Common myeloid progenitor, CD34-positive (primary cell): ENCODE measurements at regions not wholly inside any gene's neighbourhood (a gene's known extent, or its start where the extent isn't known, plus 50 kb on each side); places are given as distances from the start of the nearest gene placed in this dataset.

ENCODE experiments used
- CTCF ChIA-PET: fragments of 350-600 bp; sonication (Branson Sonifier 250); formaldehyde crosslinking; loops from one replicate; lab custom pipeline; 2021; ENCODE audit warnings: antibody characterized with exemption; lab: Charles Lee
- POLR2A ChIA-PET: fragments of 350-600 bp; sonication (Branson Sonifier 250); formaldehyde crosslinking; loops from one replicate; lab custom pipeline; 2021; ENCODE audit warnings: antibody characterized with exemption; lab: Charles Lee
- DNase-seq, 3 donors: peaks; one replicate each; pipeline versions ENCODE4 v3.0.0 to v3.0.0-alpha.2; 2013
- H3K27ac ChIP-seq, 2 experiments: 1 replicate in 1 of 2; 2 replicates in 1 of 2; pipeline ENCODE4 v1.7.0; 2013; ENCODE audit warnings: inconsistent platforms in 2 of 2, low read length in 2 of 2, mild to moderate bottlenecking in 2 of 2, low read depth in 1 of 2, moderate library complexity in 1 of 2; ENCODE audit not compliant: severe bottlenecking in 2 of 2, insufficient read depth in 1 of 2, poor library complexity in 1 of 2
- H3K27me3 ChIP-seq, 5 experiments: replicated peaks in 2 of 5; 1 replicate in 3 of 5; 2 replicates in 2 of 5; pipeline versions ENCODE4 v1.6.1 to v1.7.0; 2013; ENCODE audit warnings: low read length in 4 of 5, mild to moderate bottlenecking in 2 of 5, moderate library complexity in 2 of 5, inconsistent platforms in 1 of 5; ENCODE audit not compliant: insufficient read depth in 5 of 5, control insufficient read depth in 4 of 5
- H3K36me3 ChIP-seq, 4 experiments: 1 replicate in 2 of 4; 2 replicates in 2 of 4; pipeline versions ENCODE4 v1.6.1 to v1.7.0; 2013; ENCODE audit warnings: low read length in 3 of 4, control low read depth in 1 of 4, mild to moderate bottlenecking in 1 of 4; ENCODE audit not compliant: control insufficient read depth in 4 of 4, insufficient read depth in 4 of 4
- H3K4me1 ChIP-seq, 4 experiments: 1 replicate in 3 of 4; 2 replicates in 1 of 4; pipeline versions ENCODE4 v1.6.1 to v1.7.1; 2013; ENCODE audit warnings: low read length in 3 of 4, mild to moderate bottlenecking in 3 of 4, control low read depth in 1 of 4, inconsistent platforms in 1 of 4, moderate library complexity in 1 of 4; ENCODE audit not compliant: control insufficient read depth in 4 of 4, insufficient read depth in 4 of 4; ENCODE audit errors: control extremely low read depth in 1 of 4
- H3K4me3 ChIP-seq, 7 experiments: 1 replicate in 4 of 7; 2 replicates in 3 of 7; pipeline versions ENCODE4 v1.5.1 to v1.7.0; 2013; ENCODE audit warnings: mild to moderate bottlenecking in 7 of 7, low read length in 6 of 7, moderate library complexity in 6 of 7, inconsistent platforms in 2 of 7, low read depth in 2 of 7, control low read depth in 1 of 7; ENCODE audit not compliant: insufficient read depth in 4 of 7, control insufficient read depth in 1 of 7; ENCODE audit errors: extremely low read depth in 1 of 7
- H3K9me3 ChIP-seq, 5 experiments: 1 replicate in 4 of 5; 2 replicates in 1 of 5; pipeline versions ENCODE4 v1.6.1 to v1.7.1; 2013; ENCODE audit warnings: low read length in 4 of 5, mild to moderate bottlenecking in 2 of 5, inconsistent platforms in 1 of 5, low read depth in 1 of 5, moderate library complexity in 1 of 5; ENCODE audit not compliant: control insufficient read depth in 4 of 5, insufficient read depth in 2 of 5; ENCODE audit errors: control extremely low read depth in 1 of 5
- WGBS: methylation state at CpG from one replicate; pipeline ENCODE4 v1.1.5; 2013; ENCODE audit not compliant: insufficient coverage; 5-methylcytosine and 5-hydroxymethylcytosine counted together

DNA sequence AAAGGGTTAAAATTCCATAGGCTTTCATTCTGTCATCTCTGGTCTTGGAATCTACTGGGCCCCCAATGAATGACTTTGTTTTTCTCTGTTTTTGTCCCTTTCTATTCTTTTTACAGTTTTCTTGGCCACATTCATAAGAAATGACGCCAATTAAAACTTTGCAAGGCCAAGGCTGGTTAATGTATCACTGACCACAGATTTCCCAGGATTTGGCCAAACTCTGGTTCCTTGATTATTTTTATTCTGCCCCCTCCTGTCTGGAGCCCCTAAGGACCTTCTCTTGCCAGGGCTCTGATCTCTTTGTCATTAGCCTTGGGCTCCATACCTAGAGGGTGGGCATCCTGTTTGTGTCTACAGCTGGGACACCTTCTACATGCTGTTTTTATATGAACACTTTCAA, 388.9 kb upstream of the PAPPA start:
- ChIA-PET POLR2A (no interaction called here), CTCF (no interaction called here)
- 100% methylated on average over 1 of the region's 1 CpG for WGBS
- H3K27ac ChIP-seq: no peak overlapping the region
- no peaks in the 10 kb centered on the region for H3K9me3 ChIP-seq
- no peaks in the 10 kb centered on the region for H3K27me3 ChIP-seq
- H3K4me1 ChIP-seq: no peaks in the 10 kb centered on the region
- H3K4me3 ChIP-seq: no peak overlapping the region
- no peaks in the 10 kb centered on the region for H3K36me3 ChIP-seq
- DNase-seq: no peak

DNA sequence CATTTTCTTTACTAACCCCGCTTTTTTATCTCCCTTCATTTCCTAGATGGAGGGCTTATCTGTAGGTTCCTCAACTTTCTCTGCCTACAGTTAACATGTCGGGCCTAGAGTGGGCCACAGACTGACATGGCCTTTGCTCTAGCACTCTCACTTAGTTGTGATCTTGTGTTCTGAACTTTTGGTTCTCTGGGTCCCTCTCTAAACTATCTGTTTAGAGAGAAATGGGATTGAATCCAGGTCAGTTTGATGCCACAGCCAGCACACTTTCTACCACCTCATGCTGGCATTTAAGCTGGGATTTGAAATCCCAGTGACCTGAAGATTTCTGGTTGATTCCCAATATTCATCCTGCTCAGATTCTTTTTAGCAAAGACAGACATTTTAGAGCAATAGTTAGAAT, 388.5 kb upstream of the PAPPA start:
- Histone ChIP-seq H3K4me3 (no peak overlapping the region), H3K4me1 (no peaks in the 10 kb centered on the region), H3K27ac (no peak overlapping the region), H3K9me3 (no peaks in the 10 kb centered on the region), H3K27me3 (no peaks in the 10 kb centered on the region), H3K36me3 (no peaks in the 10 kb centered on the region)
- POLR2A ChIA-PET: no interaction called here
- no peak for DNase-seq
- WGBS: 50% methylated on average over 1 of the region's 2 CpGs
- CTCF ChIA-PET: no interaction called here

DNA sequence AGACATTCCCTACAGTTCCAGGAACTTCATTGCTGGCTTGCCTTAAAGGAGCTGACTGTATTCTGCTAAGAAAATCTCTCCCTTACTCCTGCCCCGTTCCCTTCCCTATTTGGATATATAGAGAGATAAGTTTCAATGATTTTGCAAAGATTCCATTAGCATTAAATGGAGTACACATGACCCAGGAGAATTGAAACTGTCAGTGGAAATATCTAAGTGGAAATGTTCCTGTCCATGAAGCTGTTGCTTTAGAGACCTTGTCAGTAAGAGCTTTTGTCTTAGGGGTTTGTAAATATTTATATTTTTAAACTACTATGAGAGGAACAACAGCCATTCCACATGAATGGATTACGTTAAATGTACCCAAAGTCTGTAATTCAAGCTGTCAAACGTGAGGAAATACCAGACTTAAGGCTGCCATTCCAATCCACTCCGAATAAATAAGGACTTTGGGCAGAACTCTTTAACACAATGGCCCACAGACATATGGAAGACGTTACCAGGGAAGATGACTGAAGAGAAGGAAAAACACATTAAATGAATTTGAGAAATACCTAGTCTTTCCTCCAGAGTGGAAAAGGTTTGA, 387.1 kb upstream of the PAPPA start:
- POLR2A ChIA-PET: no interaction called here

DNA sequence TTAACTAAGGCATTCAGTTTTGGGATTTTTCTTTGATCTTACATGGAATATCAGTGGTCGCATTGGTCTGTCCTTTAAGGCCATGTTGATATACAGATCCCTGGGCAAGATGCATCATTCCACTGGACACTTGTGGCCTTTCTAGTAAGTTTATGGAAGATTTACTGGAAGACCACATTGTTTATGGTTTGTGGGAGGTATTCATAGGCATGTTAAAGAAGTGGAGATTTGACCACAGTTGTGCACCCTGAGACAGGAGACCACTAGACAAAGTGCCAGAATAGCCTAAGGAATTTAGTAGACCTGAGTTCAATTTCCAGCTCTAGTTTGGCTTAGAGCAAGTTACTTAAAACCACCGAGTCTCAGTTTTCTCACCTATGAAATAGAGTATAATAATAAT, 383.1 kb upstream of the PAPPA start:
- POLR2A ChIA-PET: no interaction called here
- Histone ChIP-seq H3K36me3 (no peaks in the 10 kb centered on the region), H3K4me1 (no peaks in the 10 kb centered on the region), H3K27me3 (no peaks in the 10 kb centered on the region), H3K4me3 (no peak overlapping the region), H3K9me3 (no peaks in the 10 kb centered on the region), H3K27ac (no peak overlapping the region)
- 71% methylated on average over 1 of the region's 2 CpGs for WGBS
- DNase-seq: no peak
- CTCF ChIA-PET: no interaction called here

More for the DNA sequence above, 387.1 kb upstream of the PAPPA start:
- no peaks in the 10 kb centered on the region for H3K4me1 ChIP-seq
- H3K9me3 ChIP-seq: no peaks in the 10 kb centered on the region
- no peaks in the 10 kb centered on the region for H3K36me3 ChIP-seq
- DNase-seq: no peak
- CTCF ChIA-PET: no interaction called here
- H3K4me3 ChIP-seq: no peak overlapping the region
- WGBS: 29% methylated on average over 4 of the region's 5 CpGs
- no peaks in the 10 kb centered on the region for H3K27me3 ChIP-seq
- H3K27ac ChIP-seq: no peak overlapping the region

DNA sequence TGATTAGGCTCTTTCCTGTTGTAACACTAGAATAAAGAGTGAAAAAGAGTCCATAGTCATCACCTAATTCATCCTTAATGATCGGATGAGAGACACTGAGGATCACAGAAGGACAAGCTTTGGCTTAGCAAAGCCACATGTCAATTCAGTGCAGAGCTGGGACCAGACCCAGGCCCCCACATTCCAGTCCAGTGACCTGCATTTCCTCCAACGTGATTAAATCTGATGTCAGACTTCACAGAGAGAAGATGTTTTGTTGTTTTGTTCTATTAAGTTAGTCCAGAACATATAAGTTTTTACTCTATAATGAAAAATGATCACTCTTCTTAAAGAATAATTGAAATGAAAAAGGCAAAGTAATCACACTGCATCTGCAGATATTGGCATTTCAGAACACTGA, 377.9 kb upstream of the PAPPA start:
- no peaks in the 10 kb centered on the region for H3K27me3 ChIP-seq
- WGBS: 100% methylated on average over 1 of the region's 2 CpGs
- no peaks in the 10 kb centered on the region for H3K36me3 ChIP-seq
- DNase-seq: no peak
- no peak overlapping the region for H3K27ac ChIP-seq
- H3K4me3 ChIP-seq: no peak overlapping the region
- ChIA-PET POLR2A (no interaction called here), CTCF (no interaction called here)
- H3K9me3 ChIP-seq: peaks cover 0 to 2% (median 0%) of the 10 kb centered on the region in 5 experiments
- H3K4me1 ChIP-seq: no peaks in the 10 kb centered on the region

DNA sequence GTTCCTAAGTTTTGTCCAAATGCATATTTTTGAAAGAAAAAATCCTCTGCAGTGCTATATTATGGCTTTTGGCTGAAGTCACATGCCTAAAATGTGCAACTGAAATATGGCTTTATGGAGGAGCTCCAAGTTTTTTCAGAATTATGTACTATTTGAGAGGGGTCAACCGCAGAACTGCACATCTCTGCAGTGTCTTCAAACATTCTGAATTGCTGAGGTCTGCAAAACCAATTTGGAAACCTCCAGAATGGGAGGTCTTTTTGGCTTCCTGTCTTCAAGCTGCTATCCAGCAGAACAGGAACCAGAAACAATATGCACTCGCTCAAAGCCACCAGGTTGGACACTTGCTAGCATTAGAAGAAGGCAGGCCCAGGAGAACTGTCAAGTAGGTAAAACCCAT, 376.0 kb upstream of the PAPPA start:
- peaks cover 0 to 2% (median 0%) of the 10 kb centered on the region in 5 experiments for H3K9me3 ChIP-seq
- CTCF ChIA-PET: no interaction called here
- DNase-seq: no peak
- H3K27ac ChIP-seq: no peak overlapping the region
- POLR2A ChIA-PET: no interaction called here
- no peak overlapping the region for H3K4me3 ChIP-seq
- H3K27me3 ChIP-seq: no peaks in the 10 kb centered on the region
- H3K4me1 ChIP-seq: no peaks in the 10 kb centered on the region
- 83% methylated on average over 2 of the region's 2 CpGs for WGBS
- no peaks in the 10 kb centered on the region for H3K36me3 ChIP-seq

DNA sequence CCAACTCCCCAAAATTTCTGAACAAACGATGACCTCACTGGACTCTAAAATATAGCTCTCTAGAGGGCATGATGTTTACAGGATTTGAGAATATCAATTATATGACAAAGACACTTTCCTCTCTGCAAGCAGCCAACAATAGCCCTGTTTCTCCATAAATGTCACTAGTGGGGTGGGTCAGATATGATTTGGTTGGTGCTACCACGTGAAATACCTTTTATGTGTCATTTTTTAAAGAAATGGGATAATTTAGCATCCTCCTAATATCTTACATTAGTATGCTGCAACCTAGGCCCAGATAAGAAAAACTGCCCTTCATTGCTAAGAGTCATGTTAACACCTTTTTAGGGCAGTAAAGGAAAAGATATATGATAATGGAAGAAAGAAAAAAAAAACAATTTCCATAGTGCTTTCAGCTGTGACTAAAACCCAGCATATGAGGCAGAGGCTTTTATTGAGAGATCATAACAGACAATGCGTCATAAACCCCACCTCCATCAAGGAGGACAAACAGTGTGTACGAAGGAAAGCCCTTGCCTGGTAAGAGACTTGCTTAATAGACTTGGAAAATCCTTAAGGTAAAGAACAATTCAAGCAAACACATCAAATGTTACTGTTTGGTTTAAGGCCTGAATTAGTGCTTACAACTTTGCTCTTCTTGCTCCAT, 372.4 kb upstream of the PAPPA start:
- POLR2A ChIA-PET: no interaction called here
- WGBS: no CpG with 5 or more reads among the region's 4 CpGs
- no peak for DNase-seq
- Histone ChIP-seq H3K27ac (no peak overlapping the region), H3K36me3 (no peaks in the 10 kb centered on the region), H3K27me3 (no peaks in the 10 kb centered on the region), H3K4me3 (no peak overlapping the region), H3K4me1 (no peaks in the 10 kb centered on the region), H3K9me3 (peaks cover 0 to 2% (median 0%) of the 10 kb centered on the region in 5 experiments)
- CTCF ChIA-PET: no interaction called here
